H9 (cell line): ENCODE measurements at regions not wholly inside any gene's neighbourhood (a gene's known extent, or its start where the extent isn't known, plus 50 kb on each side); places are given as distances from the start of the nearest gene placed in this dataset.

Experiments used
- DNase-seq: peaks from one replicate; pipeline ENCODE4 v3.0.0-alpha.2; 2017
- H2AFZ ChIP-seq: one replicate; pipeline ENCODE4 v1.6.1; 2013; ENCODE audit warnings: mild to moderate bottlenecking, low read length, control low read depth, moderate library complexity
- H2AK5ac ChIP-seq: 2 replicates; pipeline ENCODE4 v1.6.1; 2013; ENCODE audit warnings: low read length, control low read depth, mixed read lengths; ENCODE audit not compliant: insufficient read length
- H2BK120ac ChIP-seq: one replicate; pipeline ENCODE4 v1.6.1; 2013; ENCODE audit warnings: low read depth, mild to moderate bottlenecking, low read length, control low read depth, inconsistent platforms; ENCODE audit not compliant: poor library complexity, severe bottlenecking
- H2BK12ac ChIP-seq: 2 replicates; pipeline ENCODE4 v1.6.1; 2013; ENCODE audit warnings: low read length, control low read depth, mixed read lengths, low read depth; ENCODE audit not compliant: insufficient read length
- H2BK15ac ChIP-seq: 2 replicates; pipeline ENCODE4 v1.6.1; 2013; ENCODE audit warnings: low read depth, low read length, control low read depth
- H2BK20ac ChIP-seq: one replicate; pipeline ENCODE4 v1.6.1; 2013; ENCODE audit warnings: low read depth, mild to moderate bottlenecking, low read length, control low read depth, inconsistent platforms; ENCODE audit not compliant: poor library complexity, severe bottlenecking
- H2BK5ac ChIP-seq: 2 replicates; pipeline ENCODE4 v1.6.1; 2013; ENCODE audit warnings: low read length, control low read depth, mixed read lengths; ENCODE audit not compliant: insufficient read length
- H3K14ac ChIP-seq: 2 replicates; pipeline ENCODE4 v1.6.1; 2013; ENCODE audit warnings: low read length, control low read depth; ENCODE audit not compliant: insufficient read depth
- H3K18ac ChIP-seq: 2 replicates; pipeline ENCODE4 v1.6.1; 2013; ENCODE audit warnings: low read depth, mild to moderate bottlenecking, mixed read lengths, low read length, control low read depth; ENCODE audit not compliant: insufficient read length
- H3K23ac ChIP-seq: 2 replicates; pipeline ENCODE4 v1.6.1; 2013; ENCODE audit warnings: low read length, control low read depth, mixed read lengths, low read depth; ENCODE audit not compliant: insufficient read length
- H3K23me2 ChIP-seq: 2 replicates; pipeline ENCODE4 v1.6.1; 2013; ENCODE audit warnings: low read depth, mild to moderate bottlenecking, mixed read lengths, low read length, control low read depth; ENCODE audit not compliant: insufficient read length, poor library complexity, severe bottlenecking
- H3K27ac ChIP-seq: 2 replicates; pipeline ENCODE4 v1.5.1; 2013; ENCODE audit warnings: low read length, control low read depth, mixed read lengths, low read depth; ENCODE audit not compliant: insufficient read length
- H3K27me3 ChIP-seq: 2 replicates; pipeline ENCODE4 v1.6.1; 2013; ENCODE audit warnings: low read length, control low read depth, inconsistent platforms; ENCODE audit not compliant: insufficient read depth
- H3K4ac ChIP-seq: 2 replicates; pipeline ENCODE4 v1.6.1; 2013; ENCODE audit warnings: low read depth, mild to moderate bottlenecking, control low read depth, inconsistent platforms, low read length, moderate library complexity
- H3K4me1 ChIP-seq: 2 replicates; pipeline ENCODE4 v1.6.1; 2013; ENCODE audit warnings: low read length, control low read depth, inconsistent platforms; ENCODE audit not compliant: insufficient read depth
- H3K4me2 ChIP-seq: 2 replicates; pipeline ENCODE4 v1.6.1; 2013; ENCODE audit warnings: low read length, control low read depth, mixed read lengths; ENCODE audit not compliant: insufficient read length, insufficient read depth
- H3K56ac ChIP-seq: 2 replicates; pipeline ENCODE4 v1.6.1; 2013; ENCODE audit warnings: low read depth, mild to moderate bottlenecking, mixed read lengths, low read length, control low read depth; ENCODE audit not compliant: insufficient read length
- H3K79me1 ChIP-seq: 2 replicates; pipeline ENCODE4 v1.6.1; 2013; ENCODE audit warnings: low read depth, mild to moderate bottlenecking, moderate library complexity, low read length, control low read depth, inconsistent platforms; ENCODE audit not compliant: insufficient read depth, poor library complexity, severe bottlenecking
- H3K79me2 ChIP-seq: 2 replicates; pipeline ENCODE4 v1.6.1; 2013; ENCODE audit warnings: low read length, control low read depth, inconsistent platforms; ENCODE audit not compliant: insufficient read depth
- H3K9ac ChIP-seq: 2 replicates; pipeline ENCODE4 v1.6.1; 2013; ENCODE audit warnings: low read length, control low read depth, mixed read lengths; ENCODE audit not compliant: insufficient read length; ENCODE audit errors: extremely low read depth
- H3K9me3 ChIP-seq: one replicate; pipeline ENCODE4 v1.6.1; 2013; ENCODE audit warnings: low read depth, low read length, inconsistent platforms; ENCODE audit not compliant: control insufficient read depth
- H3T11ph ChIP-seq: one replicate; pipeline ENCODE4 v1.6.1; 2013; ENCODE audit warnings: mild to moderate bottlenecking, low read length, control low read depth, inconsistent platforms
- H4K20me1 ChIP-seq: one replicate; pipeline ENCODE4 v1.6.1; 2013; ENCODE audit not compliant: control insufficient read depth, insufficient read length, insufficient read depth
- H4K5ac ChIP-seq: 2 replicates; pipeline ENCODE4 v1.6.1; 2013; ENCODE audit warnings: low read depth, mild to moderate bottlenecking, mixed read lengths, low read length, control low read depth; ENCODE audit not compliant: insufficient read length
- H4K8ac ChIP-seq: replicated peaks from 2 replicates; pipeline ENCODE4 v1.6.1; 2013; ENCODE audit warnings: low read length, control low read depth, mixed read lengths, low read depth; ENCODE audit not compliant: insufficient read length
- H4K91ac ChIP-seq: 2 replicates; pipeline ENCODE4 v1.6.1; 2013; ENCODE audit warnings: low read depth, mild to moderate bottlenecking, moderate library complexity, mixed read lengths, low read length, control low read depth; ENCODE audit not compliant: insufficient read length
- H3K27ac Mint-ChIP-seq, 3 experiments: 2 replicates in 2 of 3; 3 replicates in 1 of 3; pipeline ENCODE4 v1.8.0; 2020 to 2021; ENCODE audit warnings: mixed read lengths in 3 of 3, mild to moderate bottlenecking in 1 of 3, moderate library complexity in 1 of 3
- H3K27me3 Mint-ChIP-seq: 2 replicates; pipeline ENCODE4 v1.8.0; 2021; ENCODE audit warnings: low read depth, mild to moderate bottlenecking, moderate library complexity, mixed read lengths
- H3K36me3 Mint-ChIP-seq, 3 experiments: 2 replicates in 2 of 3; 3 replicates in 1 of 3; pipeline ENCODE4 v1.8.0; 2020 to 2021; ENCODE audit warnings: low read depth in 3 of 3, mixed read lengths in 3 of 3; ENCODE audit not compliant: insufficient read depth in 1 of 3
- H3K4me1 Mint-ChIP-seq, 2 experiments: 2 replicates each; pipeline ENCODE4 v1.8.0; 2020; ENCODE audit warnings: mixed read lengths in 2 of 2
- H3K4me3 Mint-ChIP-seq, 2 experiments: 2 replicates in 1 of 2; 3 replicates in 1 of 2; pipeline ENCODE4 v1.8.0; 2020 to 2021; ENCODE audit warnings: mild to moderate bottlenecking in 2 of 2, mixed read lengths in 2 of 2, moderate library complexity in 1 of 2
- H3K9me3 Mint-ChIP-seq, 2 experiments: 2 replicates in 1 of 2; 3 replicates in 1 of 2; pipeline ENCODE4 v1.8.0; 2020; ENCODE audit warnings: mild to moderate bottlenecking in 2 of 2, mixed read lengths in 2 of 2, moderate library complexity in 1 of 2
- WGBS: extraction: QIAGEN DNeasy Blood & Tissue Kit; methylation state at CpG from one replicate; pipeline ENCODE4 v1.1.7; 2013; ENCODE audit warnings: missing lambda C conversion rate, low lambda C conversion rate, mixed read lengths; ENCODE audit not compliant: insufficient read length; ENCODE audit errors: extremely low coverage; 5-methylcytosine and 5-hydroxymethylcytosine counted together
- TF ChIP-seq, protein P1 (sequence below): fragments of 200-600 bp; sonication (generic); conservative IDR thresholded peaks from 3 replicates; pipeline ENCODE4 v1.8.0; 2021; ENCODE audit warnings: antibody characterized with exemption, mild to moderate bottlenecking

DNA sequence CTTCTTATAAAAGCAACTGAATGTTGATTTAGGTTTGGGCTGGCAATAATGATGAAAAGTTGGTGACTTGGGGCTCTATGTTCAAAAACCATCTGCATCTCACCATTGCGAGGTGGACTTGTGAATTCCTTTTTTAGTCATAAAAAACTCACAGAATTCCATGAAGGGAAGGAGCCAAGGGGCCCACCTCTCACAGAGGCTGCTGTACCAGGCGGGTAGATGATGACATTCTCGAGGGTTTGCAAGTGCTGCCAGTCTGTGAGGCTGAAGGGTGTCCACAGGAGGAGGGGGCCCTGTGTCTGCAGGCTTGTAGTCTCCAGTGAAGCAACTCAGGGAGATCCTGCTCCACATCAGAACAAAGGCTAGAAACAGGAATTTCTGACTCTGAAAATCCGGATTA lies 195.5 kb upstream of the ZNF32 start:
- Histone ChIP-seq H3K18ac (no peak overlapping the region), H3K27ac (no peak overlapping the region), H2BK15ac (no peak overlapping the region), H3K9me3 (no peaks in the 10 kb centered on the region), H2BK12ac (no peak overlapping the region), H3K27me3 (no peaks in the 10 kb centered on the region), H4K91ac (no peak overlapping the region), H2AFZ (no peak overlapping the region), H3K56ac (no peak overlapping the region), H2BK120ac (no peak overlapping the region), H2BK20ac (no peak overlapping the region), H3K14ac (no peak overlapping the region), H2AK5ac (no peak overlapping the region), H3K23ac (no peak overlapping the region), H3K23me2 (no peaks in the 10 kb centered on the region), H3T11ph (no peak overlapping the region), H3K4me2 (no peak overlapping the region), H4K8ac (no peak overlapping the region), H3K4me1 (no peaks in the 10 kb centered on the region; the same call in 1 of the 2 replicates), H3K79me2 (no peaks in the 10 kb centered on the region), H3K79me1 (no peaks in the 10 kb centered on the region), H2BK5ac (no peak overlapping the region), H4K5ac (no peak overlapping the region), H3K4ac (no peak overlapping the region), H4K20me1 (no peaks in the 10 kb centered on the region), H3K9ac (no peak overlapping the region)
- no peak overlapping the region for H3K27ac Mint-ChIP-seq
- H3K4me3 Mint-ChIP-seq, result no peak overlapping the region
- no peaks in the 10 kb centered on the region; a peak in 2 of 5 replicates for H3K9me3 Mint-ChIP-seq
- H3K4me1 Mint-ChIP-seq, result peaks cover 16 to 21% of the 10 kb centered on the region in 2 experiments
- H3K27me3 Mint-ChIP-seq, result peaks cover 3% of the 10 kb centered on the region
- no CpG with 5 or more reads among the region's 4 CpGs for WGBS
- DNase-seq, result no peak
- no peaks in the 10 kb centered on the region; a peak in 1 of 7 replicates for H3K36me3 Mint-ChIP-seq
- TF ChIP-seq, protein P1, sequence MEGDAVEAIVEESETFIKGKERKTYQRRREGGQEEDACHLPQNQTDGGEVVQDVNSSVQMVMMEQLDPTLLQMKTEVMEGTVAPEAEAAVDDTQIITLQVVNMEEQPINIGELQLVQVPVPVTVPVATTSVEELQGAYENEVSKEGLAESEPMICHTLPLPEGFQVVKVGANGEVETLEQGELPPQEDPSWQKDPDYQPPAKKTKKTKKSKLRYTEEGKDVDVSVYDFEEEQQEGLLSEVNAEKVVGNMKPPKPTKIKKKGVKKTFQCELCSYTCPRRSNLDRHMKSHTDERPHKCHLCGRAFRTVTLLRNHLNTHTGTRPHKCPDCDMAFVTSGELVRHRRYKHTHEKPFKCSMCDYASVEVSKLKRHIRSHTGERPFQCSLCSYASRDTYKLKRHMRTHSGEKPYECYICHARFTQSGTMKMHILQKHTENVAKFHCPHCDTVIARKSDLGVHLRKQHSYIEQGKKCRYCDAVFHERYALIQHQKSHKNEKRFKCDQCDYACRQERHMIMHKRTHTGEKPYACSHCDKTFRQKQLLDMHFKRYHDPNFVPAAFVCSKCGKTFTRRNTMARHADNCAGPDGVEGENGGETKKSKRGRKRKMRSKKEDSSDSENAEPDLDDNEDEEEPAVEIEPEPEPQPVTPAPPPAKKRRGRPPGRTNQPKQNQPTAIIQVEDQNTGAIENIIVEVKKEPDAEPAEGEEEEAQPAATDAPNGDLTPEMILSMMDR, result no peak
